ENCODE measurements at regions not wholly inside any gene's neighbourhood (a gene's known extent, or its start where the extent isn't known, plus 50 kb on each side); places are given as distances from the start of the nearest gene placed in this dataset.
A peak's percentile ranks its signal among the peaks of the same experiment; 100 is the strongest.

- no peak for DNase-seq
Measured at GRCh38 chr13:52975969-52976368, 52.6 kb upstream of the OLFM4 start.

GRCh38 chr13:52975161-52975560 lies 53.5 kb upstream of the OLFM4 start:
- no peak for DNase-seq

DNA sequence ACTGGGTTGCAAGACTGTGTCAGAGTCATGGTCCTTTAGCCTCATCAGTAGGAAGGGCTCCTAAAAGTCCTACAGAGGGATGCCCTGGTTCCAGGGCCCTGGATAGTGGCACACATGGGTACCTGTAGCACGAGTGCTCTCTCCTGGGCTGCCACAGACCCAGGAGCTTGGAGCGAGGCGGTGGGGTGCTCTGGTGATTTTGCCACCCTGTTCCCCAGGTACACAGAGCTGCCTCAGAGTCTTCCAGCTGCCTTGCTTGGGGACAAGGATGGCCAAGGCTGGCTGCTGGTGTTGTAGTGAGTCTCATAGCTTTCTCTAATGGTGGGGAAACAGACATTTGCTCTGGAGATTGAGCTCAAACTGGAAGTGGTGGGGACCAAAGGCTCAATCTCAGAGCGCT lies 53.9 kb upstream of the OLFM4 start:
- no peak for DNase-seq

GRCh38 chr13:52969373-52969772 lies 59.2 kb upstream of the OLFM4 start:
- DNase-seq, result no peak

DNA sequence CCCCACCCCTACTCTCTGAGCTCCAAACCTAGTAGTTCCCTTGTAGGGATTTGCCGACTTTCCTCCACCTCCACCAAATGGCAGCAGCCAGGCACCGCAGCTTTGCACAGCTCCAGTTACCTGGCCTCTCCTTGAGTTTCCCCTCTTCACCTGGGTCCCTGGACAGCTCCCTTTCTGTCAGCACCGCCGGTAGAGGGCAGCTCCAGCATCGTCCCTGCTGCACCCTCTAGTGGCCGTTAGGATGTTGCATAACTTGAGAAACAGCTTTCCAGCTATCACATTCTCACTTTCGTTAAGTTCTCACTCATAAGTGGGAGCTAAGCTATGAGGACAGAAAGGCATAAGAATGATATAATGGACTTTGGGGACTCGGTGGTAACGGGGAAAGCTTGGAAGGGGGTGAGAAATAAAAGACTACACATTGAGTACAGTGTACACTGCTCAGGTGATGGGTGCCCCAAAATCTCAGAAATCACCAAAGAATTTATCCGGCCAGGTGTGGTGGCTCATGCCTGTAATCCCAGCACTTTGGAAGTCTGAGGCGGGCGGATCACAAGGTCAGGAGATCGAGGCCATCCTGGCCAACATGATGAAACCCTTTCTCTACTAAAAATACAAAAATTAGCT lies 60.4 kb upstream of the OLFM4 start:
- peak; percentile 28 for DNase-seq

DNA sequence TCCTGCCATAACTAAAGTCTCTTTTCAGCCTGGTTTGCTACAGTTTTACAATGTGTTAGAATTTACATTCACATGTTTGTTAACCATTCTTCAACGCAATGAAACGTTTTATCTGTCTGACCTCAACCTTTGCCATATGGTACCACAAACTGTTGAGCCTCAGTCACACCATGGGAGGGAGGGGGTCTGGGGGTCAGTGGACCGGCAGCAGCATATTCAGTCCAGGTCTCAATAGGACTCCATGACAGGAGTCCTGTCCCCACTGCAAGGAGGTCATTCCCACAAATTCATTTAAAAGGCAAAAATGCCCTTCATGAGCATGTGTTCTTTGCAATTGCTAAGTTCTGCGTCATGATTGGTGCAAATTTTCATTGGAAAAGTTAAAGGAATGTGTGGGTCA lies 66.6 kb upstream of the OLFM4 start:
- no peak for DNase-seq

GRCh38 chr13:52961256-52961910 lies 67.2 kb upstream of the OLFM4 start:
- DNase-seq, result no peak

DNA sequence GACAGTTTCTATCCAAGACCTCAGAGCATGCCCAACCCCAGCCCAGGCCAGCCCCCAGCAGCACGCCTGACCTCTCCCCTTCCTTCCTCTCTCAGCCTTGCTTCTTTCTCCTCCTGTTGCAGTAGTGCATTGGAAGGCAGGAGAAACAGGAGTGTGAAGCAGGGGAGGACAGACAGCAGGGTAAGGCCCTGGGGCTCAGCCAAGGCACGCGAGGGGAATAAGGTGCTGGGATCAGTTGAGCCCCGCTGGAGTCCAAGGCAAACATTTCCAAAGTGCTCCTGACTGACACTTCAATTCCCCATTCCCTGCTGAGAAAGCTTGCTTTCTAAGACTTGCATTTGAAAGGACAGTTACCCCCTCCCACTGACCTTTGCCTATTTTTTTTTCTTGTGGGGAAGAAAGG lies 73.1 kb upstream of the OLFM4 start:
- DNase-seq, result no peak

- no peak for DNase-seq
Measured at GRCh38 chr13:52954838-52955237, 73.8 kb upstream of the OLFM4 start.

GRCh38 chr13:52950436-52950956 lies 78.1 kb upstream of the OLFM4 start:
- no peak for DNase-seq

GRCh38 chr13:52949742-52950141 lies 78.9 kb upstream of the OLFM4 start:
- DNase-seq, result no peak

- DNase-seq, result no peak
Measured at GRCh38 chr13:52949044-52949443, 79.6 kb upstream of the OLFM4 start.

GRCh38 chr13:52947921-52948373 lies 80.7 kb upstream of the OLFM4 start:
- DNase-seq, result no peak

DNA sequence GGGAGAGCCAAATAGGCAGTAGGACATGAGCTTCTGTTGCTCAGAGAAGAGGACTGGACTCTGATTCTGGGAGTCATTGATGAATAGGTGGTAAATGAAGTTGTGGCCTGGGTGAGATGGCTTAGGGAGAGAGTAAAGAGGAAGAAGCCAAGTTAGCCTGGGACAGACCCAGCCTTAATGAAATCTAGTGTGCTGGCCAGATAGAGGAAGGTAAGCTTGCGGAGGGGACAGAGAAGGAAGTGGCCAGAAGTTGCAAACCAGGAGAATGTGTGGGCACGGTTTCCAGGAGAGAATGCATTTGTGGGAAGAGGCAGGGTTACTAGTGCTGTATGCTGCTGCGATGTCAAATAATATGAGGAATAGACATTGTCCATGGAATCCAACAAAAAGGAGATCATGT lies 83.3 kb upstream of the OLFM4 start:
- DNase-seq, result no peak

GRCh38 chr13:52944697-52945096 lies 83.9 kb upstream of the OLFM4 start:
- no peak for DNase-seq

DNA sequence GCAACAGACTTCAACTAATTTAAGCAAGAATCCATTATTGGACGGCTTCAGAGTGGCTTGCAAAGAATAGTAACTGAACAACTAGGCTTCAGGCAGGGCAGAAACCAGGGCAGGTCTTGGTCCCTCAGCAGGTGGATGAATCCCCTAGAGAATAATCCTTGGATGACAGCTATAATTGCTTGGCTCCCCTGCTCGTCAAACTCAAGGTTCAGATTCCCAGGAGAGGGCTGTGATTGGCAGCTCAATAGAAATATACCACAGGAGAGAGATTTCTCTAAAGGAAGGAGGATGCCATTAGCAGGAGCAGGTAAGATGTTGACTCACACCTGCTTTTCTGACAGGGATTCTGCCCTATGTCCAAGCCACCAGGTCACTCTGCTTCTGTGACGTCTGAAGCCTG lies 89.6 kb upstream of the PCDH8 start:
- no peak for DNase-seq

DNA sequence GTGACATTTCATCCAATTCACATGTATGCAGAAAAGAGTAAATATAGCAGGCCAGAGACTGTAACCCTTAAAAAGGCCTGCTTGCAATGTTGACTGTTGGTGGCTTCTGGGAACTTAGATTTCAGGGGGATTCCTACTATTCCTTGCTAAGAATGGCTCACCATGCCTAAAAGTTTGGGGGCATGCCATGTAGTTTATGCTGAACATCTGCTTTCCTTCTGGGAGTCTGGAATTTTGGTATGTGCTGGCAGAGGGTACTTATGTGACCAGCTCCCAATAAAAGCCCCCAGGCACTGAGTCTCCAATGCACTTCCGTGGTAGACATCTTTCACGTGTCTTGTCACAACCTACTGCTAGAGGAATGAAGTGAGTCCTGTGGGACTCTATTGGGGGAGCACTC lies 88.4 kb upstream of the PCDH8 start:
- peak; percentile 76 for DNase-seq

DNA sequence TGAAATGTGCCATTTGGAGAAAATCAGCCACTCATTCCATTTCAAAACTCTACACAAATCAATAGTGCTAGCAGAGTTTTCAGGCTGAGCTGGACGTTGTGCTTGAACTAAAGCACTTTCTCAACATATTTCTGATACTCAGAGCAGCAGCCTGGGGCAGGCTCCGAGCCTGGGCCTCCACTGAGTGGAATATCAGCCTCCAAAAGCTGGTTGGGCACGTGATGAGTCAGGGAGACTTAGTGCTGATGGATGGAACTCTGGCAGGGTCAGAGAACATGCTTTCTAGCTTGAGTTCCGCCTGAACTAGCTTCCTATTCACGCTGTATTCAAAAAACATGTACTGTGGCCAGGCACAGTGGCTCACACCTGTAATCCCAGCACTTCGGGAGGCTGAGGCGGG lies 85.8 kb upstream of the PCDH8 start:
- DNase-seq, result no peak

DNA sequence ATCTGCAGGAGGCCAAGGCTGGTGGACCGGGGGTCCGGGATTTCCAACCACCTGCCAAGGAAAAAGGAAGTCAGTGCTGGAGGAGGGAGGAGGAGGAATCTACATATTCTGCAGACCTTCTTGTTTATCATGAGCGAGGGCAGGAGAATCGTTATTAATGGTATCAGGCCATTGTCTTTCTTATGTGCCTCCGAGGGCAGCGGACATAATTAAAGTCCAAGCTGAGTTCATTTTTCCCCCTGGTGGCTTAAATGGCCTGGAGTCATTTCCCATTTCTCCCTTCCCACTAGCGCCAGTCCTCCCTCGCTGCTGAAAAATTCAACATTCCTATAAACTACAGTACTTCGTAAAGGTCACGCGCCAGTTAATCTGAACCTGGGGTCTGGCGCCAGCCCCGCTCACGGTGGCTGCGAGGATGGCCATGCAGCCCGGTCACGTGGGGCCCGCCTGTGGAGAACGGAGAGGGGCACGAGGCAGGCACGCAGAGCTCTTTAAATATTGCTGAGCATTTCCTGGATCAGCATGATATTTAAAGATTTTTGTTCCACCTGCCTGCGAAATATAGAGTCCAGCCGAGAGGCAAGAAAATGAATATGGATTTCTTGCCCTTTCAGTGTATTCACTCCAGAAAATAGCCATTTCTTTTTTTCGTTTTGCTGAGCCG lies 85.2 kb upstream of the PCDH8 start:
- no peak for DNase-seq

DNA sequence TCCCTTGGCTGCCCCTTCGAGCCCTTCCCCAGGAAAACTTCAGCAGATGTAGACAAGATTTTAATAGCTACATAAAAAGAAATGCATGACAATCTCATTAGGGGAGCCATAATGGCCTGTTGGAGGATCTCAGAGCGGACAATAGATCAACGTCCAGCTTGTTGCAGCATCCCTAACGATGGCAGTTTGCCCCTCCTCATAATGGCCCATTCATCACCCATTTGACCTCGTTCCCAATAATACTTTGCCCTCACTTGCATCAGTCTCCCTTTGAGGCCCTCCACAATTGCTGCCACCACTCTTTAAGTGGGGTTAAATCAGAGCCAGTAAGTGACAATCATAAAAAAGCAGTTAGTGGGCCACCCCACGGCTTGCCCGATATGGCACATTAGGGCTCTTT lies 84.7 kb upstream of the PCDH8 start:
- no peak for DNase-seq

DNA sequence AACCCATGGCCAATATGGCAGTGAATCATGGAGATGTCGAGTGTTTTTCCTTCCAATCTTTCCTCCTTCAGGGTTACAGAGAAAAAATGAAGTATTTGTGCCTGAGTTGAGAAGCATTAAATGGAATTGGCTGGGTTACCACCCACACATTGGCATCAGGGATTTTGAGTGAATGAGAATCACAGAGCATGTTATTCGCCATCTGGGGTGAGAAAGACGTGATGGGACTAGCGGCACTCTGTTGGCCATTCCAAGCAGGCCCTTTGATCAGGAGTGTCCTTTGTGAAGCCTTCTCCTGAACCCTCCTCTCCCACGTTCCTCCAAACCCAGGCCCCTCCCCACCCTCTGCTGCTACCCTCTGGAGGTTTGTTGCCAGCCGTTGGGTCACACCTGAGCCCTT lies 84.2 kb upstream of the PCDH8 start:
- DNase-seq, result no peak

DNA sequence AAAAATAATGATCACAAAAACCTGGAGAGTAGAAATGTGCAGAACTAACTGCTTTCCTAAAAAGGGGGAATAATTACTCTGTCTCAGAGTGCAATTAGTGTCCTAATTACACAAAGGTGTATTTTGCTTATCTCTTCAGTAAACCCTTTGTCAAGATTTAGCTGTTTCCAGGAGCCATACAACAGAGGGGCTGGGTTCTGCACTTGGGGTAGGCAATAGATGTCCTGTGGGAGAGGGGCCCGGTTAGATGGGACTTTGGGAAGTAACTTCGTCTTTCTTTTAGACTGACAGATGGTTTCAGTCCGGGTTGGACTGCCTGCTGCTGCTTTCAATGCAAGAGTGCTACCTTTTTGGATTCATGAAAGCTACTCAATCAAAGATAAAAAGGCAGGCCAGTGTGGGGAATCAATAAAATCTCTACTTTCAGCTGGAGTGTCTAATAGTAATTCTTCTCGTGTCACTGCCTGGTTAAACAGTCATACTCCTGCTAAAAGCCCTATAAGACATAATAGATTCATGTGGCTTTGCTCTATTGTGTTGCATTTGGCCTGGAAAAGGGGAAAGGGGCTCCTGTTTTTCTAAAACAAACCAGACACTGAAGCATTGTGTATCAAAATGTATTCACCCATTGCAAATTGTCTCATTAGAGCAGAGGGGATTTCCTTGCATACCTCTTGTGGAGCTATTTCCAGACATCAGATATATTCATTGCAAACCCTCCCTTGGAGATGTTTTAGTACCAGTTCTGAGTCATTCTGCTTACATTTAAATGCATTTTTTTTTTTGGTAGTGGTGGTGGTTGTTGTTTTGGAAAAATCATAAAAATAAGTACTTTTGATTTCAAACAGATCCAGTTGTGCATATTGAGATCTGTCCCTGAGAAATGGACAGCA lies 83.3 kb upstream of the PCDH8 start:
- no peak for DNase-seq

- DNase-seq, result no peak
Measured at GRCh38 chr13:52931131-52931530, 82.7 kb upstream of the PCDH8 start.
